Mesothelial cell of epicardium (in vitro differentiated cells): ENCODE measurements at regions not wholly inside any gene's neighbourhood (a gene's known extent, or its start where the extent isn't known, plus 50 kb on each side); places are given as distances from the start of the nearest gene placed in this dataset.

ENCODE experiments used
- DNase-seq, 2 experiments: peaks; one replicate each; pipeline ENCODE4 v3.0.0; 2021; ENCODE audit warnings: low spot score in 2 of 2; ENCODE audit not compliant: unreplicated experiment in 2 of 2
- H3K27ac Mint-ChIP-seq: 2 replicates; pipeline ENCODE4 v1.8.0; 2021; ENCODE audit warnings: mixed read lengths
- H3K27me3 Mint-ChIP-seq: 2 replicates; pipeline ENCODE4 v1.8.0; 2021; ENCODE audit warnings: low read depth, mixed read lengths
- H3K36me3 Mint-ChIP-seq: 2 replicates; pipeline ENCODE4 v1.8.0; 2021; ENCODE audit warnings: mixed read lengths
- H3K4me1 Mint-ChIP-seq: 2 replicates; pipeline ENCODE4 v1.8.0; 2021; ENCODE audit warnings: mixed read lengths
- H3K4me3 Mint-ChIP-seq: 2 replicates; pipeline ENCODE4 v1.8.0; 2021; ENCODE audit warnings: mild to moderate bottlenecking, moderate library complexity, mixed read lengths
- H3K9me3 Mint-ChIP-seq: 2 replicates; pipeline ENCODE4 v1.8.0; 2021; ENCODE audit warnings: mixed read lengths
- CTCF ChIP-seq: fragments of 200-600 bp; sonication (generic); IDR thresholded peaks from one replicate; pipeline ENCODE4 v1.5.0; 2021; ENCODE audit warnings: antibody characterized with exemption; ENCODE audit not compliant: unreplicated experiment

- no peaks in the 10 kb centered on the region for H3K4me1 Mint-ChIP-seq
- H3K4me3 Mint-ChIP-seq: no peak overlapping the region
- DNase-seq: no peak
- no peaks in the 10 kb centered on the region for H3K36me3 Mint-ChIP-seq
- H3K27me3 Mint-ChIP-seq: no peaks in the 10 kb centered on the region
- no peak overlapping the region for H3K27ac Mint-ChIP-seq
- TF ChIP-seq CTCF: no peak
- H3K9me3 Mint-ChIP-seq: peaks cover 6% of the 10 kb centered on the region
Measured at GRCh38 chr9:80560976-80561375, 989.2 kb downstream of the TLE4 start.

GRCh38 chr9:80557256-80557655, 985.5 kb downstream of the TLE4 start:
- Mint-ChIP-seq H3K27ac (no peak overlapping the region), H3K36me3 (no peaks in the 10 kb centered on the region), H3K4me1 (peaks cover 15% of the 10 kb centered on the region), H3K27me3 (no peaks in the 10 kb centered on the region), H3K4me3 (no peak overlapping the region), H3K9me3 (no peaks in the 10 kb centered on the region)
- DNase-seq: no peak
- TF ChIP-seq CTCF: no peak

GRCh38 chr9:80556631-80557030, 984.9 kb downstream of the TLE4 start:
- Mint-ChIP-seq H3K4me3 (no peak overlapping the region), H3K9me3 (no peaks in the 10 kb centered on the region), H3K27me3 (no peaks in the 10 kb centered on the region), H3K36me3 (no peaks in the 10 kb centered on the region), H3K4me1 (peaks cover 15% of the 10 kb centered on the region), H3K27ac (no peak overlapping the region)
- no peak for TF ChIP-seq CTCF
- DNase-seq: no peak

GRCh38 chr9:80555782-80556325, 984.1 kb downstream of the TLE4 start:
- no peak for DNase-seq
- Mint-ChIP-seq H3K9me3 (no peaks in the 10 kb centered on the region), H3K27me3 (no peaks in the 10 kb centered on the region), H3K27ac (no peak overlapping the region), H3K36me3 (no peaks in the 10 kb centered on the region), H3K4me3 (no peak overlapping the region), H3K4me1 (peaks cover 15% of the 10 kb centered on the region)
- no peak for TF ChIP-seq CTCF

GRCh38 chr9:80554856-80555255, 983.1 kb downstream of the TLE4 start:
- Mint-ChIP-seq H3K27ac (no peak overlapping the region), H3K27me3 (no peaks in the 10 kb centered on the region)

More at GRCh38 chr9:80554856-80555255, 983.1 kb downstream of the TLE4 start:
- no peak for DNase-seq
- Mint-ChIP-seq H3K9me3 (no peaks in the 10 kb centered on the region), H3K4me1 (peaks cover 15% of the 10 kb centered on the region), H3K4me3 (no peak overlapping the region), H3K36me3 (no peaks in the 10 kb centered on the region)
- TF ChIP-seq CTCF: no peak
